ENCODE measurements at regions not wholly inside any gene's neighbourhood (a gene's known extent, or its start where the extent isn't known, plus 50 kb on each side); places are given as distances from the start of the nearest gene placed in this dataset.
"Not testable (repeated sequence)": the region's sequence is repeated elsewhere in the genome, so short reads cannot be mapped to it uniquely, and the experiment has no call there.

- TF ChIP-seq EZH2phosphoT487 (IDR thresholded peaks at IDR 0.05; ENCODE audit: low read depth), result no peak
- TF ChIP-seq CTCF (IDR thresholded peaks at IDR 0.05; ENCODE audit: low read depth, low read length), result no peak
- Histone ChIP-seq H3K36me3 (replicated peaks; ENCODE audit: low read depth, low read length) (no peaks in the 10 kb centered on the region), H3K4me1 (ENCODE audit: low read length) (no peaks in the 10 kb centered on the region), H3K27ac (ENCODE audit: low read length) (no peak overlapping the region), H3K9ac (ENCODE audit: low read length) (no peak overlapping the region), H2AFZ (ENCODE audit: low read depth, low read length) (no peak overlapping the region), H3K4me2 (ENCODE audit: low read length) (no peak overlapping the region), H3K27me3 (ENCODE audit: low read depth, low read length) (no peaks in the 10 kb centered on the region), H3K79me2 (ENCODE audit: low read length) (no peaks in the 10 kb centered on the region), H4K20me1 (ENCODE audit: insufficient read depth, low read length) (no peaks in the 10 kb centered on the region), H3K4me3 (ENCODE audit: low read length) (no peak overlapping the region), H3K9me3 (ENCODE audit: insufficient read depth, low read length) (no peaks in the 10 kb centered on the region)
Measured at GRCh38 chr5:101284736-101285375, 381.8 kb upstream of the ST8SIA4 start.

GRCh38 chr5:101283938-101284337, 380.9 kb upstream of the ST8SIA4 start:
- H3K27ac ChIP-seq (ENCODE audit: low read length); H3K27me3 ChIP-seq (ENCODE audit: low read depth, low read length); H3K4me2 ChIP-seq (ENCODE audit: low read length); H3K79me2 ChIP-seq (ENCODE audit: low read length); H2AFZ ChIP-seq (ENCODE audit: low read depth, low read length); H3K9me3 ChIP-seq (ENCODE audit: insufficient read depth, low read length); H3K4me1 ChIP-seq (ENCODE audit: low read length); H4K20me1 ChIP-seq (ENCODE audit: insufficient read depth, low read length); H3K4me3 ChIP-seq (ENCODE audit: low read length); H3K36me3 ChIP-seq (replicated peaks; ENCODE audit: low read depth, low read length); H3K9ac ChIP-seq (ENCODE audit: low read length): not testable (repeated sequence)

- H3K4me2 ChIP-seq (ENCODE audit: low read length), result no peak overlapping the region
- H3K36me3 ChIP-seq (replicated peaks; ENCODE audit: low read depth, low read length), result no peaks in the 10 kb centered on the region
- no peak for TF ChIP-seq EZH2phosphoT487 (IDR thresholded peaks at IDR 0.05; ENCODE audit: low read depth)
- TF ChIP-seq CTCF (IDR thresholded peaks at IDR 0.05; ENCODE audit: low read depth, low read length), result no peak
- no peak overlapping the region for H2AFZ ChIP-seq (ENCODE audit: low read depth, low read length)
- H3K9ac ChIP-seq (ENCODE audit: low read length), result no peak overlapping the region
- H3K27me3 ChIP-seq (ENCODE audit: low read depth, low read length), result no peaks in the 10 kb centered on the region
- H3K4me1 ChIP-seq (ENCODE audit: low read length), result no peaks in the 10 kb centered on the region
- H4K20me1 ChIP-seq (ENCODE audit: insufficient read depth, low read length), result no peaks in the 10 kb centered on the region
- no peak overlapping the region for H3K4me3 ChIP-seq (ENCODE audit: low read length)
- no peaks in the 10 kb centered on the region for H3K79me2 ChIP-seq (ENCODE audit: low read length)
- H3K27ac ChIP-seq (ENCODE audit: low read length), result no peak overlapping the region
- no peaks in the 10 kb centered on the region for H3K9me3 ChIP-seq (ENCODE audit: insufficient read depth, low read length)
Measured at GRCh38 chr5:101278917-101279316, 375.8 kb upstream of the ST8SIA4 start.

DNA sequence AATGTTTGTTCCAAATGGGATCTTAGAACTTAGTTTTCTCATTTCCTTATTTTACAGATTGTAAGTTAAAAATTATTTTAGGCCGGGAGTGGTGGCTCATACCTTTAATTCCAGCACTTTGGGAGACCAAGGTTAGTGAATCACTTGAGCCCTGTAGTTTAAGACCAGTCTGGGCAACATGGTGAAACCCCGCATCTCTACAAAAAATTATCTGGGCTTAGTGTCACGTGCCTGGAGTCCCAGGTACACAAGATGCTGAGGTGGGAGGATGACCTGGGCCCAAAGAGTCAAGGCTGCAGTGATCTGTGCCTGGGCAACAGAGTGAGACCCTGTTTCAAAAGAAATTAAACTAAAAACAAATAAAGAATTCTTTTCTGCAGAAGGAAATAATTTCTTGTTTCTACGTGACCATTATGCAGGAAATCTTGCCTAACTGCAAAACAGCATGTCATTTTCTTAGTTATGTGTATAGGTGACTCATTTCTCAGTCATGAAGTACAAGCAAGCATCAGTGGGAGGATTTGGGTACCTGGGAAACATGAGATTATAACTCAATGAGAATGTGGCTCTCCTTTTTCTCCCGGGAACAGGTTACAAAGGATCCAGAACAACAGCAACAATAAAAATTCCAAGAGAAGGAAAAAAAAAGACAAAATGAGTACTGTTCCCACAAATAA, 375.1 kb upstream of the ST8SIA4 start:
- Histone ChIP-seq H2AFZ (ENCODE audit: low read depth, low read length) (no peak overlapping the region), H3K4me3 (ENCODE audit: low read length) (no peak overlapping the region), H3K27ac (ENCODE audit: low read length) (no peak overlapping the region), H3K9ac (ENCODE audit: low read length) (no peak overlapping the region), H4K20me1 (ENCODE audit: insufficient read depth, low read length) (no peaks in the 10 kb centered on the region), H3K4me1 (ENCODE audit: low read length) (no peaks in the 10 kb centered on the region), H3K27me3 (ENCODE audit: low read depth, low read length) (no peaks in the 10 kb centered on the region), H3K4me2 (ENCODE audit: low read length) (no peak overlapping the region), H3K9me3 (ENCODE audit: insufficient read depth, low read length) (no peaks in the 10 kb centered on the region), H3K36me3 (replicated peaks; ENCODE audit: low read depth, low read length) (no peaks in the 10 kb centered on the region), H3K79me2 (ENCODE audit: low read length) (no peaks in the 10 kb centered on the region)
- TF ChIP-seq EZH2phosphoT487 (IDR thresholded peaks at IDR 0.05; ENCODE audit: low read depth), result no peak
- no peak for TF ChIP-seq CTCF (IDR thresholded peaks at IDR 0.05; ENCODE audit: low read depth, low read length)

All from OCI-LY3 (cell line).